NCI-H2171 (cell line): ENCODE measurements at regions not wholly inside any gene's neighbourhood (a gene's known extent, or its start where the extent isn't known, plus 50 kb on each side); places are given as distances from the start of the nearest gene placed in this dataset.

ENCODE experiments used
- DNase-seq: peaks from one replicate; lab custom pipeline; 2025; lab: John Stamatoyannopoulos, UW

GRCh38 chr18:22467760-22468553 is 50.2 kb upstream of the CTAGE1 start:
- DNase-seq: no peak

DNA sequence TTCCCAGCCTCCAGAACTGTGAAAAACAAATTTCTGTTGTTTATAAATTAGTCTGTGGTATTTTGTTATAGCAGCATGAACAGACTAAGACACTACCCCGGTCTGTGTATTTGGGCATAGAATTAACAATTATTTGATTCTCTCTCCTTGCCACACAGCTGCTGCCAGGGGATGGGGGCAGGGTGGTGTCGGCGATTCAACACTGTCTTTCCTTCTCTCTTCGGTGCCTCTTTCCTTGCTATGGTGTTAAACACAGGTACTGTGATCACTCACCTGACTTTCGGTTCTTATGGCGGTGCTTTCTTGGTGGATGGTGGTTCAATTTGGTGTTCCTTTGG is 50.8 kb upstream of the CTAGE1 start:
- DNase-seq: no peak

- DNase-seq: no peak
Observed at GRCh38 chr18:22469061-22469734, 51.5 kb upstream of the CTAGE1 start.

DNA sequence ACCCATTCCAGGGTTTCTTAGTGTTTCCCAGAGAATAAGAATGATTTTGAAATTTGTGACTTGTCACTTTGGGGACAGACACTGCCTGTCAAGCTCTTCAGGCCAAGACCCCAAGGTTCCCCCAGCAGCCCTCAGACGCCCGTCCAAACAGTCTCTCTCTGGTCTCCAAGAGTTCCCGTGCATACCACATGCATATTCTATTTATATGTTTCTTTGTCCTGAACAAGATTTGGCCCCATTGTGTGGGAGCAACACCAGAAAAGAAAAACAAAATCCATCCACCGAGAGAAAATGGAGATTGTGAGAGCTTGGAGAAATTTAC is 52.2 kb upstream of the CTAGE1 start:
- no peak for DNase-seq

GRCh38 chr18:22470248-22471235 is 52.8 kb upstream of the CTAGE1 start:
- DNase-seq: no peak

DNA sequence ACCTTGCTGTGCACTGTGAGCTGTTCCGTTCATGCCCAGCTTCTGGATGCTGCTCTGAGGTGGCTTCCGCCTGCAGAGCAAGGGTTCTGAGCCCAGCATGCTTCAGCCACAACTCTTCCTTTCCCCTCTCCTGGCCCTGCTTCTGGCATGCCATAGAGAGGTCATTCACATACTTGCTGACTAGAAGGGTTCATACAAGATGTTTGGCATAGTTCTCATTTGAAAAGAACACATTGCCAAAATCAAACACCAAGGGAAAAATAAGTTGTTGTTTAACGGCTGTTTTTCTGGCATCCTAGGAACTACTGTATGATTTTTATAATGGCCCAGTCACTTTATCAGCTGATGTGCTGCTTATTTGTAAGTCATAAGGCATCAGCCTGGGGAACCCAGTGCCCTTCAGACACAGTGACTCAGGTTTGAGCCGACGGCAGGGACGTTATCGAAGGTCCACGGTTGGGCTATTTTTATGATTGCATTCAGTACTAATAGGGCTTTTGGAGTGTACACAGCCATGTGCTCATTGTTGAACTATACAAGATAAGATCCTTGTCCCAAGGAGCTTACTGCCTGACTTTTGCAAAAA is 53.9 kb upstream of the CTAGE1 start:
- DNase-seq: no peak

- DNase-seq: no peak
Observed at GRCh38 chr18:22473366-22473765, 55.7 kb upstream of the CTAGE1 start.

GRCh38 chr18:22475426-22476100 is 57.8 kb upstream of the CTAGE1 start:
- DNase-seq: no peak

- DNase-seq: no peak
Observed at GRCh38 chr18:22477222-22477621, 59.5 kb upstream of the CTAGE1 start.

DNA sequence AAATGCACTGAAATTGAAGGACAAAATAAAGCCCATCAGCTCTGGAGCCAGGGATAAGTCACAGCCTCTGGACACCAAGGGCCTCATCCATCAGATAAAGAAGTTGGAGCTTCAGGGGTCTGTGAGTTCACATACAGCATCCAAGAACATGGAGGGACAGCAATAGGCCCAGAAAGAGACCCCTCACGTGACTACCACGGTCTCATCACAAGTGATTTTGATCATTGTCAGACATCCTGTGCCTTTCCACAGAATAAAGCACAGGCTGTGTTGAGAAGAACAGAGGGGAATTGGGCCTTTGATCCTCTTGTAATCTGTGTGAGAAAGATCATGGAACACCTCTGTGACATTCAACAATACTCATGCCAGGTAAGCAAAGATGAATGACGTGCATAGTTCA is 65.2 kb upstream of the CTAGE1 start:
- no peak for DNase-seq

- no peak for DNase-seq
Observed at GRCh38 chr18:22483407-22483806, 65.7 kb upstream of the CTAGE1 start.

- no peak for DNase-seq
Observed at GRCh38 chr18:22484471-22484870, 66.8 kb upstream of the CTAGE1 start.

GRCh38 chr18:22485808-22486244 is 68.1 kb upstream of the CTAGE1 start:
- no peak for DNase-seq

DNA sequence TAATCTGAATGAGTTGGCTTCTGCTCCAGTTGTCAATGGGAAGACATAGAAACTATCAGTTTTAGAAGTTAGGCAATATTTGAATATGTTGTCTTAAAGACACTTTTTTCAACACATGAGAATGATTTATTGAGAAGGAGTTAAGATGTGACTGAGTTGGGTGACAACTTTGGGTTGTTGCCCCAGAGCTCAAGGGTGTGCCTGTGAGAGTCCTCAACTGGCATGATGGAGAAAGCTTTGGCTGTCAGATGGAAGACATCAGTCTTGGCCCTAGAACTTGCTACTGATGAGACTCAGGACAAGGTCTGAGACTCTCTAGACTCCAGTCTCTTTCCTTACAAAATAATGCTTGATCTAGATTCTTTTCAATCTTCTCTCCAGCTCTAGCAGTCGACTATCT is 69.0 kb upstream of the CTAGE1 start:
- no peak for DNase-seq

- no peak for DNase-seq
Observed at GRCh38 chr18:22488554-22488953, 70.8 kb upstream of the CTAGE1 start.

DNA sequence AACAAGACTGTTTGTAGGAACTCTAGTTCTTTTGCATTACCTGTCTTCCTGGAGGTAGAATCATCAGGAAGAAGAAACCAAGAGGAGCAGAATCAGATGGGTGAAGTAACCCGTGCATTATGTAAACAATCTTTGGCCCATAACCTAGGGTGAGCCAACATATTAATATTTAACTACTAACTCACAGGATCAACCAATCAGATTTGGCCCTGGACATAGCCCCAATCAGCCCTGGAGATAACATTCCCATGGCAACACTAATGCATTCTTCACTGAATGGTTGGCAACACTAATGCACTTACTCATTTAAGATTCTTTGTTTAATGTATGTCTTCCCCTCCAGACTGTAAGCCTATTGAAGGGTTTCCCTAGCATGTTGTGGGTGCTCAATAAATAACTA is 72.0 kb upstream of the CTAGE1 start:
- DNase-seq: no peak

DNA sequence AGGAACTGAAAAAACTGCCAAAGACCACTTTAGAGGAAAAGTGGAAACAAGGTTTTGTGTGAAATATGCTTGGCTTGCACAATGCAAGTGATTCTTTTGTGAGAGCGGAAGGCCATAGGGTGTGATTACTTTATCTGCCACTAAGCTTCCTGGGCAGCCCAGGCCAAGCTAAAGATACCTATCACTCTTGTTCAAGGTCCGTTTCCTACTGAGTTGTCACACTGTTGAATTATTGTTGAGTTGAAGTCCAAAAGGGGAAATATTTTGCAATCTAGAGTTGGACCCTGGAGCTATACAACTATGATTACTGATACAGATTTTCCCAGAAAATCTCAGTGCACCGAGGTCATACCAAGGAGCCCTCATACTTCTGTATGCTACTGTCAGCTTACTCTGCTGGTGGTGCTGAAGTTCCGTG is 72.7 kb upstream of the CTAGE1 start:
- DNase-seq: no peak

DNA sequence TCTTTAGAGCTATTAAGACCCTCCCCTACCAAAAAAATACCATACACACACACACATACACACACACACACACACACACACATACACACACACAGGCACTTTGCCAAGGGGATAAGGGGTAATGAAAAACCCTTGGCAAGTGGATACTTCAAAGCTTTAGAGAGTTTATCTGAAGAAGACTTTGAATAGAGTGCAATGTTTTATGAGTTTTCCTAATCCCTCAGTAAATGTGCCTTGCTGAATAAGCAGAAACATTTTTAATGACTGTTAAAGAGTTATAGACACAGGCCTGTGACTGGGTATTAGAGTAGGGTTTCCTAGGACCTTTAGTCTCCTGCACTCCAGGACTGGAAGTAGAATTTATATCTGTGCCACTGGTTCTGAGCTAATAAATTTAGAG is 75.5 kb upstream of the CTAGE1 start:
- no peak for DNase-seq

DNA sequence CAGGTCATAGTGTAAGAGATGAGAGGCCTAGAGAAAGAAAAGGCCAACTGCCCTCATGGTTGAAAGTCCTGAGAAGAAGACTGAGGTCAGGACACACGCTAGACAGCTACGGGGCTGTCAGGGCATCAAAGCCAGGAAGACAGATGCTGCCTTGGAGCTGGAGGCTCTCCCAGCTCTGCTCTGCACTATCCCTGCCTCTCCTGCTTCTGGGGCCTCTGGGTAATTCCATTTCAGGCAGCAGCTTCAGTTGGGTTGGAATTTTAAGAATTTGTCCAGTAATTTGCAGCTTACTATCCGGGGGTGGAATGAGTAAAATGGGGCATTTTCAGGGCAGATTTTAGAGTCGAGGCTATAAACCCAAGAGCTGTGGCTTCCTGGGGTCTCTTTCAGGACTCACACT is 76.2 kb upstream of the CTAGE1 start:
- no peak for DNase-seq

DNA sequence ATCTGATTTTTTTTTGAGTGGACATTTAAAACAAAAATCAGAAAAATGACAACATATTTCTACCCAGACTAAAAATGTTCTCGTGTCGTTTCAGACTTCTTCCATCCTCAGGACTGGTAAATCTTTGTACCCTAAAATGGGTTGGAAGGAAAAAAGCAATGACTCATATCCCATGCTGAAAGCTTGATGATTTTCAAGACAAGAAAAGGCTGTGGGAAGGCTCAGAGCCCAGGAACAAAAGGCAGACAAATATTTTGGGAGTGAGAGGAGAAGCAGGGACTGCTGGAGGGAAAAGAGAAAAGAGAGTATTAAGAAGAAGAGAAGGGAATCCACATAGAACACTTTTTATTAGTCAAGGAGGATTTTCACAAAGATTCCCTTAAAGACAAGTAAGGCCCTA is 77.1 kb upstream of the CTAGE1 start:
- DNase-seq: no peak

- no peak for DNase-seq
Observed at GRCh38 chr18:22499421-22499820, 81.7 kb upstream of the CTAGE1 start.

- DNase-seq: no peak
Observed at GRCh38 chr18:22503803-22504202, 86.1 kb upstream of the CTAGE1 start.
